ENCODE measurements at regions not wholly inside any gene's neighbourhood (a gene's known extent, or its start where the extent isn't known, plus 50 kb on each side); places are given as distances from the start of the nearest gene placed in this dataset.

GRCh38 chr16:74031551-74031950, 265.1 kb upstream of the PSMD7 start:
- WGBS = 70% methylated on average over 4 of the region's 4 CpGs
- H3K4me3 ChIP-seq (ENCODE audit: low read length) = no peak overlapping the region
- H3K27ac ChIP-seq (ENCODE audit: low read depth, low read length) = peak overlapping the region; percentile 16; the same call in 1 of the 2 replicates
- no peaks in the 10 kb centered on the region for H3K27me3 ChIP-seq (ENCODE audit: insufficient read depth, low read length)
- H3K4me1 ChIP-seq (ENCODE audit: insufficient read depth, low read length) = peaks cover 93% of the 10 kb centered on the region
- no peaks in the 10 kb centered on the region for H3K36me3 ChIP-seq (ENCODE audit: insufficient read depth, low read length)
- H3K9ac ChIP-seq (ENCODE audit: low read depth, low read length) = no peak overlapping the region
- H3K9me3 ChIP-seq (ENCODE audit: insufficient read depth, low read depth, low read length) = no peaks in the 10 kb centered on the region

GRCh38 chr16:74030000-74030706, 266.5 kb upstream of the PSMD7 start:
- Histone ChIP-seq H3K9ac (ENCODE audit: low read depth, low read length) (no peak overlapping the region), H3K36me3 (ENCODE audit: insufficient read depth, low read length) (no peaks in the 10 kb centered on the region), H3K27ac (ENCODE audit: low read depth, low read length) (0 out of 2 replicates have a peak overlapping the region, but pooled peaks have one; percentile 9), H3K27me3 (ENCODE audit: insufficient read depth, low read length) (no peaks in the 10 kb centered on the region), H3K9me3 (ENCODE audit: insufficient read depth, low read depth, low read length) (no peaks in the 10 kb centered on the region), H3K4me3 (ENCODE audit: low read length) (no peak overlapping the region), H3K4me1 (ENCODE audit: insufficient read depth, low read length) (peaks cover 93% of the 10 kb centered on the region)
- WGBS = 62% methylated on average over 10 of the region's 10 CpGs

GRCh38 chr16:74029115-74029792, 267.4 kb upstream of the PSMD7 start:
- Histone ChIP-seq H3K27ac (ENCODE audit: low read depth, low read length) (peak overlapping the region; percentile 48; the same call in 1 of the 2 replicates), H3K9me3 (ENCODE audit: insufficient read depth, low read depth, low read length) (no peaks in the 10 kb centered on the region), H3K27me3 (ENCODE audit: insufficient read depth, low read length) (no peaks in the 10 kb centered on the region), H3K36me3 (ENCODE audit: insufficient read depth, low read length) (no peaks in the 10 kb centered on the region), H3K4me3 (ENCODE audit: low read length) (peak overlapping the region; percentile 17; the same call in 1 of the 2 replicates), H3K4me1 (ENCODE audit: insufficient read depth, low read length) (peaks cover 95% of the 10 kb centered on the region), H3K9ac (ENCODE audit: low read depth, low read length) (no peak overlapping the region)
- WGBS = 51% methylated on average over 9 of the region's 9 CpGs

GRCh38 chr16:74026373-74027281, 270.0 kb upstream of the PSMD7 start:
- Histone ChIP-seq H3K27ac (ENCODE audit: low read depth, low read length) (no peak overlapping the region; the same call in 1 of the 2 replicates), H3K9ac (ENCODE audit: low read depth, low read length) (no peak overlapping the region; the same call in 1 of the 2 replicates), H3K9me3 (ENCODE audit: insufficient read depth, low read depth, low read length) (no peaks in the 10 kb centered on the region), H3K36me3 (ENCODE audit: insufficient read depth, low read length) (no peaks in the 10 kb centered on the region), H3K4me1 (ENCODE audit: insufficient read depth, low read length) (peaks cover 72% of the 10 kb centered on the region), H3K4me3 (ENCODE audit: low read length) (no peak overlapping the region), H3K27me3 (ENCODE audit: insufficient read depth, low read length) (no peaks in the 10 kb centered on the region)
- 32% methylated on average over 6 of the region's 6 CpGs for WGBS

GRCh38 chr16:74024953-74025352, 271.7 kb upstream of the PSMD7 start:
- Histone ChIP-seq H3K4me1 (ENCODE audit: insufficient read depth, low read length) (peaks cover 68% of the 10 kb centered on the region), H3K27ac (ENCODE audit: low read depth, low read length) (no peak overlapping the region), H3K4me3 (ENCODE audit: low read length) (no peak overlapping the region), H3K36me3 (ENCODE audit: insufficient read depth, low read length) (no peaks in the 10 kb centered on the region), H3K9me3 (ENCODE audit: insufficient read depth, low read depth, low read length) (no peaks in the 10 kb centered on the region), H3K9ac (ENCODE audit: low read depth, low read length) (no peak overlapping the region), H3K27me3 (ENCODE audit: insufficient read depth, low read length) (no peaks in the 10 kb centered on the region)
- WGBS = 83% methylated on average over 2 of the region's 2 CpGs

GRCh38 chr16:74020095-74020670, 276.4 kb upstream of the PSMD7 start:
- no peaks in the 10 kb centered on the region for H3K9me3 ChIP-seq (ENCODE audit: insufficient read depth, low read depth, low read length)
- H3K27me3 ChIP-seq (ENCODE audit: insufficient read depth, low read length) = no peaks in the 10 kb centered on the region
- no peaks in the 10 kb centered on the region for H3K36me3 ChIP-seq (ENCODE audit: insufficient read depth, low read length)
- WGBS = 46% methylated on average over 3 of the region's 4 CpGs
- H3K4me1 ChIP-seq (ENCODE audit: insufficient read depth, low read length) = peaks cover 31% of the 10 kb centered on the region
- no peak overlapping the region for H3K27ac ChIP-seq (ENCODE audit: low read depth, low read length)
- no peak overlapping the region for H3K4me3 ChIP-seq (ENCODE audit: low read length)
- no peak overlapping the region for H3K9ac ChIP-seq (ENCODE audit: low read depth, low read length)

- 67% methylated on average over 3 of the region's 3 CpGs for WGBS
- H3K27me3 ChIP-seq (ENCODE audit: insufficient read depth, low read length) = no peaks in the 10 kb centered on the region
Measured at GRCh38 chr16:74019612-74020011, 277.0 kb upstream of the PSMD7 start.

GRCh38 chr16:74015953-74016352, 280.7 kb upstream of the PSMD7 start:
- Histone ChIP-seq H3K27me3 (ENCODE audit: insufficient read depth, low read length) (no peaks in the 10 kb centered on the region), H3K27ac (ENCODE audit: low read depth, low read length) (no peak overlapping the region), H3K9me3 (ENCODE audit: insufficient read depth, low read depth, low read length) (no peaks in the 10 kb centered on the region), H3K36me3 (ENCODE audit: insufficient read depth, low read length) (no peaks in the 10 kb centered on the region), H3K4me3 (ENCODE audit: low read length) (no peak overlapping the region), H3K4me1 (ENCODE audit: insufficient read depth, low read length) (peaks cover 19% of the 10 kb centered on the region), H3K9ac (ENCODE audit: low read depth, low read length) (no peak overlapping the region)

More at GRCh38 chr16:74019612-74020011, 277.0 kb upstream of the PSMD7 start:
- no peaks in the 10 kb centered on the region for H3K36me3 ChIP-seq (ENCODE audit: insufficient read depth, low read length)
- H3K9ac ChIP-seq (ENCODE audit: low read depth, low read length) = no peak overlapping the region
- no peaks in the 10 kb centered on the region for H3K9me3 ChIP-seq (ENCODE audit: insufficient read depth, low read depth, low read length)
- H3K27ac ChIP-seq (ENCODE audit: low read depth, low read length) = no peak overlapping the region
- H3K4me1 ChIP-seq (ENCODE audit: insufficient read depth, low read length) = peaks cover 25% of the 10 kb centered on the region
- no peak overlapping the region for H3K4me3 ChIP-seq (ENCODE audit: low read length)

- no CpG with 5 or more reads among the region's 2 CpGs for WGBS
- peaks cover 4% of the 10 kb centered on the region; the same call in 1 of the 2 replicates for H3K9me3 ChIP-seq (ENCODE audit: insufficient read depth, low read depth, low read length)
- no peaks in the 10 kb centered on the region for H3K36me3 ChIP-seq (ENCODE audit: insufficient read depth, low read length)
- H3K27ac ChIP-seq (ENCODE audit: low read depth, low read length) = no peak overlapping the region
- no peaks in the 10 kb centered on the region for H3K4me1 ChIP-seq (ENCODE audit: insufficient read depth, low read length)
- H3K27me3 ChIP-seq (ENCODE audit: insufficient read depth, low read length) = no peaks in the 10 kb centered on the region
- no peak overlapping the region for H3K9ac ChIP-seq (ENCODE audit: low read depth, low read length)
- H3K4me3 ChIP-seq (ENCODE audit: low read length) = no peak overlapping the region
Measured at GRCh38 chr16:73998707-73999106, 297.9 kb upstream of the PSMD7 start.

- H3K4me3 ChIP-seq (ENCODE audit: low read length) = no peak overlapping the region
- 92% methylated on average over 3 of the region's 4 CpGs for WGBS
- no peak overlapping the region for H3K27ac ChIP-seq (ENCODE audit: low read depth, low read length)
- no peaks in the 10 kb centered on the region for H3K4me1 ChIP-seq (ENCODE audit: insufficient read depth, low read length)
- no peaks in the 10 kb centered on the region for H3K27me3 ChIP-seq (ENCODE audit: insufficient read depth, low read length)
- no peaks in the 10 kb centered on the region for H3K9me3 ChIP-seq (ENCODE audit: insufficient read depth, low read depth, low read length)
- H3K36me3 ChIP-seq (ENCODE audit: insufficient read depth, low read length) = no peaks in the 10 kb centered on the region
- H3K9ac ChIP-seq (ENCODE audit: low read depth, low read length) = no peak overlapping the region
Measured at GRCh38 chr16:73997971-73998370, 298.6 kb upstream of the PSMD7 start.
